ENCODE measurements at regions not wholly inside any gene's neighbourhood (a gene's known extent, or its start where the extent isn't known, plus 50 kb on each side); places are given as distances from the start of the nearest gene placed in this dataset.

GRCh38 chr21:38714999-38715398, 90.7 kb upstream of the ETS2 start:
- no peak overlapping the region for H3K4me3 ChIP-seq (ENCODE audit: low read depth, low read length)
- TF ChIP-seq CTCF (IDR thresholded peaks at IDR 0.05; ENCODE audit: insufficient read depth, low read length) = no peak
- no peak for DNase-seq (ENCODE audit: low read depth)

- DNase-seq (ENCODE audit: low read depth) = no peak
- no peak for TF ChIP-seq CTCF (IDR thresholded peaks at IDR 0.05; ENCODE audit: insufficient read depth, low read length)
- no peak overlapping the region for H3K4me3 ChIP-seq (ENCODE audit: low read depth, low read length)
Observed at GRCh38 chr21:38716088-38716487, 89.6 kb upstream of the ETS2 start.

GRCh38 chr21:38716942-38717341, 88.8 kb upstream of the ETS2 start:
- DNase-seq (ENCODE audit: low read depth) = no peak
- TF ChIP-seq CTCF (IDR thresholded peaks at IDR 0.05; ENCODE audit: insufficient read depth, low read length) = no peak
- H3K4me3 ChIP-seq (ENCODE audit: low read depth, low read length) = no peak overlapping the region

- DNase-seq (ENCODE audit: low read depth) = no peak
- no peak for TF ChIP-seq CTCF (IDR thresholded peaks at IDR 0.05; ENCODE audit: insufficient read depth, low read length)
- H3K4me3 ChIP-seq (ENCODE audit: low read depth, low read length) = no peak overlapping the region
Observed at GRCh38 chr21:38718481-38718880, 87.2 kb upstream of the ETS2 start.

GRCh38 chr21:38720074-38720473, 85.7 kb upstream of the ETS2 start:
- no peak overlapping the region for H3K4me3 ChIP-seq (ENCODE audit: low read depth, low read length)
- no peak for DNase-seq (ENCODE audit: low read depth)
- no peak for TF ChIP-seq CTCF (IDR thresholded peaks at IDR 0.05; ENCODE audit: insufficient read depth, low read length)

GRCh38 chr21:38721055-38721454, 84.7 kb upstream of the ETS2 start:
- no peak for DNase-seq (ENCODE audit: low read depth)
- no peak overlapping the region for H3K4me3 ChIP-seq (ENCODE audit: low read depth, low read length)
- no peak for TF ChIP-seq CTCF (IDR thresholded peaks at IDR 0.05; ENCODE audit: insufficient read depth, low read length)

- DNase-seq (ENCODE audit: low read depth) = no peak
- H3K4me3 ChIP-seq (ENCODE audit: low read depth, low read length) = no peak overlapping the region
- TF ChIP-seq CTCF (IDR thresholded peaks at IDR 0.05; ENCODE audit: insufficient read depth, low read length) = no peak
Observed at GRCh38 chr21:38721958-38722357, 83.8 kb upstream of the ETS2 start.

Measured in fibroblast of the aortic adventitia (primary cell).